ENCODE measurements at regions not wholly inside any gene's neighbourhood (a gene's known extent, or its start where the extent isn't known, plus 50 kb on each side); places are given as distances from the start of the nearest gene placed in this dataset.

- TF ChIP-seq CTCF (optimal IDR thresholded peaks at IDR 0.05 in 1 of 3, IDR thresholded peaks at IDR 0.05 in 1 of 3, conservative IDR thresholded peaks at IDR 0.05 in 1 of 3; ENCODE audit: extremely low read depth in 1 of 3, insufficient read depth in 2 of 3, low read length in 3 of 3) (no peak), EZH2 (IDR thresholded peaks at IDR 0.05; ENCODE audit: low read length) (no peak)
Measured at GRCh38 chr5:116379306-116379705, 195.3 kb downstream of the SEMA6A start.

Measured in keratinocyte (primary cell).